HepG2 (cell line): ENCODE measurements at regions not wholly inside any gene's neighbourhood (a gene's known extent, or its start where the extent isn't known, plus 50 kb on each side); places are given as distances from the start of the nearest gene placed in this dataset.

Source experiments
- small RNA-seq, 3 experiments: library from RNA; depleted of rRNA; stranded (forward); fragments of <200 nt; gene quantifications; one replicate each; pipeline ENCODE3, GENCODE V24; 2012; ENCODE audit warnings: low read depth in 2 of 3, low replicate concordance in 1 of 3; ENCODE audit not compliant: insufficient read length in 3 of 3, insufficient read depth in 2 of 3

Small RNA genes lying in the stretch of these regions (small RNA-seq; reads per million reads assigned to genes)
- gene AC093815.1, result 0 reads per million in 3 experiments
